GM04504 (cell line): ENCODE measurements at regions not wholly inside any gene's neighbourhood (a gene's known extent, or its start where the extent isn't known, plus 50 kb on each side); places are given as distances from the start of the nearest gene placed in this dataset.
"Not testable (repeated sequence)": the region's sequence is repeated elsewhere in the genome, so short reads cannot be mapped to it uniquely, and the experiment has no call there.

Experiments
- DNase-seq: peaks from one replicate; pipeline ENCODE4 v3.0.0-alpha.2; 2012; ENCODE audit warnings: low read depth

DNA sequence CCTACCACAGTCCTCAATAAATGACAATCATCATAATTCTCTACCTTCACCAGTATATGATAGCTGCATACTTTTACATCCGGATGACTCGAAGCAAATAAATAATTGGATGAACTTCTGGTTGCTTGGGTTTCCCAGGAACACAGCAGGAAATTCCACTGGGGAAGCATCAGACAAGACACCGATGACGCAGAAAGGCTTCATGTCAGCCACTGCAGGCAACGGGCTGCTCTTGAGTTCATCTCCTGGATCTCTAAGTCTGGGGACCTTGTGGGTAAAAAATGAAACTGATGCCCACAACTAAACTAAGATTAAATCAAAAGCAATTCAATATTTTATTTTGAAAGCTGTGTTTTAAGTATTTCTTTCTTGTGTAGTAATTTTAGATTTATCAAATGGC, 472.1 kb upstream of the C16orf82 start:
- no peak for DNase-seq

- DNase-seq = no peak
Observed at GRCh38 chr16:26595199-26595598, 471.5 kb upstream of the C16orf82 start.

DNA sequence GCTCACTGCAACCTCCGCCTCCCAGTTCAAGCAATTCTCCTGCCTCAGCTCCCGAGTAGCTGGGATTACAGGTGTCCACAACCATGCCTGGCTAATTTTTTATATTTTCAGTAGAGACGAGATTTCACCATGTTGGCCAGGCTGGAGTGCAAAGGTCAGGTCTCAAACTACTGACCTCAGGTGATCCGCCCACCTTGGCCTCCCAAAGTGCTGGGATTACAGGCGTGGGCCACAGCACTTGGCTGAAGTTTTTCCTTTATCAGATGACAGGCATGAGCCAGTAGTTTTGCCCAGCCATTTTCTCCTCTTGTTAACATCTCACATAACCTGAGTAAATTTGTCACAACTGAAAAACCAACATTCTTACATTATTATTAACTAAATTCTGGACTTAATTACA, 470.7 kb upstream of the C16orf82 start:
- DNase-seq = not testable (repeated sequence)

DNA sequence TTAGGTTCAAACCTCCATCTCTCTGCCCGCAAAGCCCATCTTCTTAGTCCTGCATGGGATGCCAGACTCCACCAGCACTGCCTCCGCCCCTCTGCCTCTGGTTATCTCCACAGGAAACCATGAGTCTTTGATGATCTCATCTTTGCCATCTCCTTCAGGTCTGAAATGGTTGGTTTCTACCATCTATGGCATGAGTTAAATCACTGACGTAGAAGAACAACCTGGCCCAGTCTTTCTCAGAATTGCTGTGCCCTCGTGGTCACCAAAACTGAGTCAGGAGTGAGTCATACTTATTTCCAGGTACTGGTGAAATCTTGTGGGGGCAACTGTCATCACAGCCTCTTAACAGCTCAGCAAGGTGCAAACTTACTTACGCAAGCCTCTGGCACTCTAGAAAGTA, 468.7 kb upstream of the C16orf82 start:
- no peak for DNase-seq

GRCh38 chr16:26598998-26599784, 467.5 kb upstream of the C16orf82 start:
- no peak for DNase-seq

DNA sequence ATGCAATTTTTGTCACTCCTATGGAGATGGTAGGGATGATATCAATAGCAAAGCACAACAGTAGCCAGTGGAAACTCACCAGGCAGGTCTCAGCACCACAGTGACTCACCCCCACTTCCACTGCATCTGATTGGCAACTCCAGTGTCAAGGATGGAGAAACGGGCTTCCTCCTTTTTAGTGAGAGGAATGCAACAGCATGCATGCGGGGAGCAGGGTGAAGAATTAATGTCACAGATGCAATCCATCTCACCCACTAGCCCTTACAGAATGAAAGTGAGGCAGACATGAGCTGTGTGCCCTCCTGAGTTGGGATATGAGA, 467.0 kb upstream of the C16orf82 start:
- no peak for DNase-seq

DNA sequence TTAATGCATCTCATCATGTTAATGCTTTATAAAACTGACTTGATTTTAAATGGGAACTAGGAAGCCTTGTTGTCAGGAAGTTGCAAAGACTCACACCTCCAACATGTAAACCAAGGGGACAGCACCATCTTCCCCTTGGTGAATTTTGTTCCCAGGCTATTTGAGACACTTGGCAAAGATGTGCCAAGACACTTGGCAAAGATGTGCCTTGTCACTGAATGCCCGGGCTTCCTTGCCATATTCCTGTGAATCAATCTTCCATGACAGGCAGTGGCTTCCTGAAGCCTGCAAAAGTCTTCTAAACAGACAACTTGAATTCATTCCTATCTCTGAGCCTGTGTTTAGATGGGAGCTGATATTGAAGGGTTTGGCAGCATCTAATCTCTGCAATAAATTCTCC, 465.4 kb upstream of the C16orf82 start:
- no peak for DNase-seq

- no peak for DNase-seq
Observed at GRCh38 chr16:26605626-26606271, 461.0 kb upstream of the C16orf82 start.

DNA sequence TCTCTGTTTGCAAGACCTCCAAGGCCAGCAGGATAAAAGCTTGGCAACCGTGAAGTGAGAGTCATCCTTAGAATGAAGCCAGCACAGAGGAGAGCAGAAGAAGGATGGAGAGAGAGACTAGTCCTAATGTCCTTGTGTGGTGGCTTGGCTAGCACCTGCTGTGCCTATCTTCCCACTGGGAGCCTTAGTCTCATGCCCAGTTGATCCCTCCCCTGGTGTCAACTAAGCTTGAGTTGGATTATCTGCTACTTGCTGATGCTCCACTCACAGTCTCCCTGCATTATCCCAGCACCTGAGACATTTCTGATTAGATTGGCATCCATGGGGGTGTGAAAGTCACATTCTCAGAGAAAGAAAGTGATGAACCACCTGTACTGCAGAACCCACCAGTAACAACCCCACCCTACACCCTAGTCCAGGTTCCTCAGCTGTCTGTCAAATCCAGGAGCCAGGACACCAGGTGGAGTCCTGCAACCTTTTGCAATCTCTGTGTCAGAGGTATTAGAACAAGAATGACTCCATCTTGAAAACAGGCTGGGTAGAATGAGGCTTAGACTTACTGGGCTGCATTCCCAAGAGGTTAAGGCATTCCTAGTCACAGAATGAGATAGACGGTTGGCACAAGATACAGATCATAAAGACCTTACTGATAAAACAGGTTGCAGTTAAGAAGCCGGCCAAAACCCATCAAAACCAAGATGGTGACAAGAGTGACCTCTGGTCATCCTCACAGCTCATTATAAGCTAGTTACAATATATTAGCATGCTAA, 460.2 kb upstream of the C16orf82 start:
- DNase-seq = no peak

DNA sequence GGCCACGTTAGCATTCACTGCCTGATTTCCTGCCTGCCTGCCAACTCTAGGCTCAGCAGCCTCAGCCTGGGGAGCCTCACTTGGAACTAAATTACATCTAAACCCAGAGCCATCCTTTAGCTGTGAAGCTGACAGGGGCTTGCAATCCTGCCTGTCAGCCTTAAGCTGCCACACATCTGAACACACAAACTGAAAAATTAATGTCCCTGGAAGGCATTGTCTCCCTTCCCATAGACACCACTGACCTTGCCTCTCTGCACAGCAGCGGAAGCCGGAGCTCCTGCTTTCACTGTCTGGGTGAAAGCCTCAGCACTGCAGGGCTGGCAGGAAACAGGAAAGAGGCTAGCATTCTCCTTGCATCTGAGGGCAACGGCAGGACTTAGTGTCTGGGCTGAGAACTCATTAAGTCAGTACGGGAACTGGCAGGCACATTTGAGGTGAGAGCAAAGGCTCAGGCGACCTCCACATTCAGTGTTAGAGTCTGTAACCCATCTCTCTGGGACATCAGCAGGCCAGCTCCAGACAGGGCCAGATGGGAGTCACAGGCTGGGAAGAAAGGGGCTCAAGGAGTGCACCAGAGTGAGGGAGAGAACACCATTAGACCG, 452.4 kb upstream of the C16orf82 start:
- no peak for DNase-seq

DNA sequence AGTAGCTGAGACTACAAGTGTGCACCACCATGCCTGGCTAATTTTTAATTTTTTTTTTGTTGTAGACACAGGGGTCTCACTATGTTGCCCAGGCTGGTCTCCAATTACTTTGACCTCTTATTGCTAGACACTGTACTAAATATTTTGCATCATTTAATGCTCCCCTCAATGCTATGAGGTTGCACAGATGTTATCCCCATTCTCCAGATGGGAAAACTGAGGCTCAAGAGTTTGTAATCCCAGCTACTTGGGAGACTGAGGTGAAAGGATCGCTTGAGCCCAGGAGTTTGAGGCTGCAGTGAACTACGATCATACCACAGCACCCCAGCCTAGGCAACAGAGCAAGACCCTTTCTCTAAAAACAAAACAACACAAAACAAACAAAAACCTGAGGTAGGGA, 443.3 kb upstream of the C16orf82 start:
- DNase-seq = no peak

DNA sequence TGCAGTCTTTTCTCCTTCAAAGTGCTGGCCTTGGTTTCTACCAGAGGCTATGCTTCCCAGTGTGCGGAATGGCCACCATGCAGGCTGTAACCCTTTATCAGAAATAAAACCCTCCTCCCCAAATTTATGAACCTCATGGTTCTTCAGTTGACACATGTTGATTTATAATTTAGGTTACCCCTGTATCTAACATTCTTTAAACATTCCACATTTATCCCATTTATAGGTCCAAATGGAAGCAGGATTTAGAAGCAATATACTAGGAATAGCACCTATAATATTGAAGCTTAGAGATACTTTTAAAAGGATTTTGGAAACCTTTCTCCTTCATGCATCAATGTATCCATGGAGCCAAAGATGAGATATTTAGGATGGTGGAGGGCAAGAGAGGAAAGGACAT, 438.8 kb upstream of the C16orf82 start:
- DNase-seq = no peak

DNA sequence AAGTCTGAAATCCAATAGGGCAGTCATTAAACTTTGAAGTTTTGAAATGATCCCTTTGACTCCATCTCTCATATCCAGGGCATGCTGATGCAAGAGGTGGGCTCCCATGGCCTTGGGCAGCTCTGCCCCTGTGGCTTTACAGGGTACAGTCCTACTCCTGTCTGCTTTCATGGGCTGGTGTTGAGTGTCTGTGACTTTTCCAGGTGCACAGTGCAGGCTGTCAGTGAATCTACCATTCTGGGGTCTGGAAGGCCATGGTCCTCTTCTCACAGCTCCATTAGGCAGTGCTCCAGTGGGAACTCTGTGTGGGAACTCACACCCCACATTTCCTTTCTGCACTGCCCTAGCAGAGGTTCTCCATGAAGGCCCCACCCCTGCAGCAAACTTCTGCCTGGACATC, 435.4 kb upstream of the C16orf82 start:
- not testable (repeated sequence) for DNase-seq

GRCh38 chr16:26642047-26642664, 424.6 kb upstream of the C16orf82 start:
- no peak for DNase-seq

DNA sequence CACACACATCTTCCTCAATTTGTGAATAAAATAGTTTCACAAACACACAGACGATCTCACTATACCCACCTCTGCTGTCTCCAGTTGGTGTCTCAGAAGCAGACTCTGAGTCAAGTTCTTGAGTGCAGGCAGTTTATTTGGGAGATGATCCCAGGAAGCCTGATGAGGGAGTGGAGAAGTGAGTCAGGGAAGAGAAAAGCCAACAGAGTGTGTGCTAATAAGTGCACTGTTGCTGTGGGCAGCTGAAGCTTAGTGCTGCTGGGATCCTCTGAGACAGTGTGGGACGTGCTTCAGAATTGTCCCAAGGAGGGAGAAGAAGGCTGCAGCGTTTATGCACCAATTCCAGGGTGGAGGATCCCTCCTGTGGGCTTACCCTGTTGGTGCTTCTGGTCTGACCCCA, 423.2 kb upstream of the C16orf82 start:
- DNase-seq = no peak

DNA sequence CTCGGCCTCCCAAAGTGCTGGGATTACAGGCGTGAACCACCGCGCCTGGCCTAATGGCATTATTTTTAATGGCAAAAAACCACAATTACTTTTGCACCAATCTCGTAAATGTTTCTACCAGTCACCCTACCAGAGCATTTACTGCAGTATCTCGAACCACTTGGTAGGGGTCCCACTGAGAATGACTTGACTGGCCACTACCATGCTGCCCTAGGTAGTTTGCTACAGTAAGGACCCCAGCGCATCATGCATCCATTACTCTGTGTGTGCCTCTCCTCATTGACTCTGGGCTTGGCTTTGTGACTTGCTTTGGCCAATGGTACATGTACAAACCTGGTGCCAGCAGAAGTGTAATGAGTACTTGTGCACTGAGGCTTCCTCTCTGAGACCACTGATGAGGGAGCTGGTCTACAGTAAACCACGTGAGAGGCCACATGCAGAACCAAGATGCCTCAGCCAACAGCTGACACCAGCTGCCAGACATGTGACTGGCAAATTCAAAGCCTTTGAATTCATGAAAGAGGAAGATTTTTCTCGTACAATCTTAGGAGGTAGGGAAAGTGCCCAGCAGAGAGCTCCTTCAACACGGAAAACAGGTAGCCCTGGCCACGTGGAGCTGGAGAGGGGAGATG, 421.7 kb upstream of the C16orf82 start:
- DNase-seq = no peak

- DNase-seq = no peak
Observed at GRCh38 chr16:26645614-26646013, 421.1 kb upstream of the C16orf82 start.

GRCh38 chr16:26647870-26648269, 418.9 kb upstream of the C16orf82 start:
- DNase-seq = no peak

DNA sequence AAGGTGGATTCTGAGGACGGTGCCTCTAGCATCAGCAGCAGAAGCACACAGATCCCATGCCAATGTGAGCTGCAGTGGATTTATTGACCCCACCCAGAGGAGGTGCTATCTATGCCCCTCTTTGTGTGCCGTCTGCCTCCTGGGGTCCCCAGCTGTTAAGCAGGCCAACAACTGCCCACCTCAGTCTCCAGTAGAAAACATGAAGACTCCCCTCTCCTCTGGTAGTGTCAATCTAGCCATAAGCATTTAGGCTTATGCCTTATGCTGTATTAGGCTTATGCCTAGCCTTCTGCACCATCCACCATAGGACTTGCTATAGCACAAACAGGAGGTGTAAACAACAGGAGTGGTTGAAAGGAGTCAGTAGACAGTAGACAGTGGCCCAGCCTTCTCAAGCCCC, 417.9 kb upstream of the C16orf82 start:
- no peak for DNase-seq

- DNase-seq = no peak
Observed at GRCh38 chr16:26649381-26650045, 417.2 kb upstream of the C16orf82 start.

DNA sequence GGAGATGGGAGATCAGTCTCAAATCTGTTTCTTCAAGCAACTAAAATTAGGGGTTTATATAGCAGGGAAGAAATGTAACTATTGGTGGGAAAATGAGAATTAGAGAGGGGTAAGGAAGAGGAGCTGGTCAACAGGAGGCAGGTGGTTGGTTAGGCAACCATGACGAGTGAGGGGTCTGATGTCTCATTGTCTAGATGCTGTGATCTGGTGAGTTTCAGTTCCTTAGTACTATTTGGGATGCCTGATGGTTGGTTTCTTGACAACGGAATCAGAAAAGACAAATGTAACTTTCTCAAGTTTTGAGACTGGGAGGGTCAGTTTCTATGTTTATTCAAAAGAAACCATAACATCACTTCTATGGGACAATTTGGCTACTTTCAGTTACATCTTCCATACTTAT, 415.3 kb upstream of the C16orf82 start:
- no peak for DNase-seq
